H9 (cell line): ENCODE measurements at regions not wholly inside any gene's neighbourhood (a gene's known extent, or its start where the extent isn't known, plus 50 kb on each side); places are given as distances from the start of the nearest gene placed in this dataset.

ENCODE experiments used
- DNase-seq: peaks from one replicate; pipeline ENCODE4 v3.0.0-alpha.2; 2017
- H2AFZ ChIP-seq: one replicate; pipeline ENCODE4 v1.6.1; 2013; ENCODE audit warnings: mild to moderate bottlenecking, low read length, control low read depth, moderate library complexity
- H2AK5ac ChIP-seq: 2 replicates; pipeline ENCODE4 v1.6.1; 2013; ENCODE audit warnings: low read length, control low read depth, mixed read lengths; ENCODE audit not compliant: insufficient read length
- H2BK120ac ChIP-seq: one replicate; pipeline ENCODE4 v1.6.1; 2013; ENCODE audit warnings: low read depth, mild to moderate bottlenecking, low read length, control low read depth, inconsistent platforms; ENCODE audit not compliant: poor library complexity, severe bottlenecking
- H2BK12ac ChIP-seq: 2 replicates; pipeline ENCODE4 v1.6.1; 2013; ENCODE audit warnings: low read length, control low read depth, mixed read lengths, low read depth; ENCODE audit not compliant: insufficient read length
- H2BK15ac ChIP-seq: 2 replicates; pipeline ENCODE4 v1.6.1; 2013; ENCODE audit warnings: low read depth, low read length, control low read depth
- H2BK20ac ChIP-seq: one replicate; pipeline ENCODE4 v1.6.1; 2013; ENCODE audit warnings: low read depth, mild to moderate bottlenecking, low read length, control low read depth, inconsistent platforms; ENCODE audit not compliant: poor library complexity, severe bottlenecking
- H2BK5ac ChIP-seq: 2 replicates; pipeline ENCODE4 v1.6.1; 2013; ENCODE audit warnings: low read length, control low read depth, mixed read lengths; ENCODE audit not compliant: insufficient read length
- H3K14ac ChIP-seq: 2 replicates; pipeline ENCODE4 v1.6.1; 2013; ENCODE audit warnings: low read length, control low read depth; ENCODE audit not compliant: insufficient read depth
- H3K18ac ChIP-seq: 2 replicates; pipeline ENCODE4 v1.6.1; 2013; ENCODE audit warnings: low read depth, mild to moderate bottlenecking, mixed read lengths, low read length, control low read depth; ENCODE audit not compliant: insufficient read length
- H3K23ac ChIP-seq: 2 replicates; pipeline ENCODE4 v1.6.1; 2013; ENCODE audit warnings: low read length, control low read depth, mixed read lengths, low read depth; ENCODE audit not compliant: insufficient read length
- H3K23me2 ChIP-seq: 2 replicates; pipeline ENCODE4 v1.6.1; 2013; ENCODE audit warnings: low read depth, mild to moderate bottlenecking, mixed read lengths, low read length, control low read depth; ENCODE audit not compliant: insufficient read length, poor library complexity, severe bottlenecking
- H3K27ac ChIP-seq: 2 replicates; pipeline ENCODE4 v1.5.1; 2013; ENCODE audit warnings: low read length, control low read depth, mixed read lengths, low read depth; ENCODE audit not compliant: insufficient read length
- H3K27me3 ChIP-seq: 2 replicates; pipeline ENCODE4 v1.6.1; 2013; ENCODE audit warnings: low read length, control low read depth, inconsistent platforms; ENCODE audit not compliant: insufficient read depth
- H3K4ac ChIP-seq: 2 replicates; pipeline ENCODE4 v1.6.1; 2013; ENCODE audit warnings: low read depth, mild to moderate bottlenecking, control low read depth, inconsistent platforms, low read length, moderate library complexity
- H3K4me1 ChIP-seq: 2 replicates; pipeline ENCODE4 v1.6.1; 2013; ENCODE audit warnings: low read length, control low read depth, inconsistent platforms; ENCODE audit not compliant: insufficient read depth
- H3K4me2 ChIP-seq: 2 replicates; pipeline ENCODE4 v1.6.1; 2013; ENCODE audit warnings: low read length, control low read depth, mixed read lengths; ENCODE audit not compliant: insufficient read length, insufficient read depth
- H3K56ac ChIP-seq: 2 replicates; pipeline ENCODE4 v1.6.1; 2013; ENCODE audit warnings: low read depth, mild to moderate bottlenecking, mixed read lengths, low read length, control low read depth; ENCODE audit not compliant: insufficient read length
- H3K79me1 ChIP-seq: 2 replicates; pipeline ENCODE4 v1.6.1; 2013; ENCODE audit warnings: low read depth, mild to moderate bottlenecking, moderate library complexity, low read length, control low read depth, inconsistent platforms; ENCODE audit not compliant: insufficient read depth, poor library complexity, severe bottlenecking
- H3K79me2 ChIP-seq: 2 replicates; pipeline ENCODE4 v1.6.1; 2013; ENCODE audit warnings: low read length, control low read depth, inconsistent platforms; ENCODE audit not compliant: insufficient read depth
- H3K9ac ChIP-seq: 2 replicates; pipeline ENCODE4 v1.6.1; 2013; ENCODE audit warnings: low read length, control low read depth, mixed read lengths; ENCODE audit not compliant: insufficient read length; ENCODE audit errors: extremely low read depth
- H3K9me3 ChIP-seq: one replicate; pipeline ENCODE4 v1.6.1; 2013; ENCODE audit warnings: low read depth, low read length, inconsistent platforms; ENCODE audit not compliant: control insufficient read depth
- H3T11ph ChIP-seq: one replicate; pipeline ENCODE4 v1.6.1; 2013; ENCODE audit warnings: mild to moderate bottlenecking, low read length, control low read depth, inconsistent platforms
- H4K20me1 ChIP-seq: one replicate; pipeline ENCODE4 v1.6.1; 2013; ENCODE audit not compliant: control insufficient read depth, insufficient read length, insufficient read depth
- H4K5ac ChIP-seq: 2 replicates; pipeline ENCODE4 v1.6.1; 2013; ENCODE audit warnings: low read depth, mild to moderate bottlenecking, mixed read lengths, low read length, control low read depth; ENCODE audit not compliant: insufficient read length
- H4K8ac ChIP-seq: replicated peaks from 2 replicates; pipeline ENCODE4 v1.6.1; 2013; ENCODE audit warnings: low read length, control low read depth, mixed read lengths, low read depth; ENCODE audit not compliant: insufficient read length
- H4K91ac ChIP-seq: 2 replicates; pipeline ENCODE4 v1.6.1; 2013; ENCODE audit warnings: low read depth, mild to moderate bottlenecking, moderate library complexity, mixed read lengths, low read length, control low read depth; ENCODE audit not compliant: insufficient read length
- H3K27ac Mint-ChIP-seq, 3 experiments: 2 replicates in 2 of 3; 3 replicates in 1 of 3; pipeline ENCODE4 v1.8.0; 2020 to 2021; ENCODE audit warnings: mixed read lengths in 3 of 3, mild to moderate bottlenecking in 1 of 3, moderate library complexity in 1 of 3
- H3K27me3 Mint-ChIP-seq: 2 replicates; pipeline ENCODE4 v1.8.0; 2021; ENCODE audit warnings: low read depth, mild to moderate bottlenecking, moderate library complexity, mixed read lengths
- H3K36me3 Mint-ChIP-seq, 3 experiments: 2 replicates in 2 of 3; 3 replicates in 1 of 3; pipeline ENCODE4 v1.8.0; 2020 to 2021; ENCODE audit warnings: low read depth in 3 of 3, mixed read lengths in 3 of 3; ENCODE audit not compliant: insufficient read depth in 1 of 3
- H3K4me1 Mint-ChIP-seq, 2 experiments: 2 replicates each; pipeline ENCODE4 v1.8.0; 2020; ENCODE audit warnings: mixed read lengths in 2 of 2
- H3K4me3 Mint-ChIP-seq, 2 experiments: 2 replicates in 1 of 2; 3 replicates in 1 of 2; pipeline ENCODE4 v1.8.0; 2020 to 2021; ENCODE audit warnings: mild to moderate bottlenecking in 2 of 2, mixed read lengths in 2 of 2, moderate library complexity in 1 of 2
- H3K9me3 Mint-ChIP-seq, 2 experiments: 2 replicates in 1 of 2; 3 replicates in 1 of 2; pipeline ENCODE4 v1.8.0; 2020; ENCODE audit warnings: mild to moderate bottlenecking in 2 of 2, mixed read lengths in 2 of 2, moderate library complexity in 1 of 2
- WGBS: extraction: QIAGEN DNeasy Blood & Tissue Kit; methylation state at CpG from one replicate; pipeline ENCODE4 v1.1.7; 2013; ENCODE audit warnings: missing lambda C conversion rate, low lambda C conversion rate, mixed read lengths; ENCODE audit not compliant: insufficient read length; ENCODE audit errors: extremely low coverage; 5-methylcytosine and 5-hydroxymethylcytosine counted together
- TF ChIP-seq, protein P1 (sequence below): fragments of 200-600 bp; sonication (generic); conservative IDR thresholded peaks from 3 replicates; pipeline ENCODE4 v1.8.0; 2021; ENCODE audit warnings: antibody characterized with exemption, mild to moderate bottlenecking

DNA sequence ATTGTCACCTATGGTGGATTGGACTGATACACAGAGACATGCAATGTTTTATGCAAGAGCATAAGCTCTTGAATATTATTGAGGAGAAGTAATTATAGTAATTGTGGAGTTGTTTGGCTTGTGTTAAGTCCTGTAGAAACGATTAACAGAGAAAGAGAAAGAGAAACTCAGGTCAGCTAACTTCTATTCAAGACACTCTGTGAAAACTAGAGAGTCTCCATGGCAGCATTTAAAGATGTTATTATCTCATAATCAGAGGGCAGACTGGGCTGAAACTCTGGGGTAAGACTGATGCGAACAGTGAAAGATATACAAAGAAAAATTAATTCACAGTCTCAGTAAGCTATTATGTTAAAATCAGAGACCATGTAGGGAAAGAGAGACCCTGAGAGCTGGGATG lies 625.7 kb downstream of the FAT4 start:
- H4K20me1 ChIP-seq = no peaks in the 10 kb centered on the region
- H2BK20ac ChIP-seq = no peak overlapping the region
- no peak overlapping the region for H3K4ac ChIP-seq
- H3T11ph ChIP-seq = no peak overlapping the region
- no peak overlapping the region for H3K14ac ChIP-seq
- H2AFZ ChIP-seq = no peak overlapping the region
- no peak overlapping the region for H3K9ac ChIP-seq
- no peaks in the 10 kb centered on the region for H3K79me1 ChIP-seq
- no peak overlapping the region for H3K18ac ChIP-seq
- no peak overlapping the region for H3K27ac Mint-ChIP-seq
- H3K4me2 ChIP-seq = no peak overlapping the region
- no peak overlapping the region for H3K23ac ChIP-seq
- TF ChIP-seq, protein P1, sequence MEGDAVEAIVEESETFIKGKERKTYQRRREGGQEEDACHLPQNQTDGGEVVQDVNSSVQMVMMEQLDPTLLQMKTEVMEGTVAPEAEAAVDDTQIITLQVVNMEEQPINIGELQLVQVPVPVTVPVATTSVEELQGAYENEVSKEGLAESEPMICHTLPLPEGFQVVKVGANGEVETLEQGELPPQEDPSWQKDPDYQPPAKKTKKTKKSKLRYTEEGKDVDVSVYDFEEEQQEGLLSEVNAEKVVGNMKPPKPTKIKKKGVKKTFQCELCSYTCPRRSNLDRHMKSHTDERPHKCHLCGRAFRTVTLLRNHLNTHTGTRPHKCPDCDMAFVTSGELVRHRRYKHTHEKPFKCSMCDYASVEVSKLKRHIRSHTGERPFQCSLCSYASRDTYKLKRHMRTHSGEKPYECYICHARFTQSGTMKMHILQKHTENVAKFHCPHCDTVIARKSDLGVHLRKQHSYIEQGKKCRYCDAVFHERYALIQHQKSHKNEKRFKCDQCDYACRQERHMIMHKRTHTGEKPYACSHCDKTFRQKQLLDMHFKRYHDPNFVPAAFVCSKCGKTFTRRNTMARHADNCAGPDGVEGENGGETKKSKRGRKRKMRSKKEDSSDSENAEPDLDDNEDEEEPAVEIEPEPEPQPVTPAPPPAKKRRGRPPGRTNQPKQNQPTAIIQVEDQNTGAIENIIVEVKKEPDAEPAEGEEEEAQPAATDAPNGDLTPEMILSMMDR = no peak
- no peaks in the 10 kb centered on the region for H3K4me1 Mint-ChIP-seq
- no peak overlapping the region for H3K56ac ChIP-seq
- H2BK12ac ChIP-seq = no peak overlapping the region
- H3K9me3 ChIP-seq = no peaks in the 10 kb centered on the region
- no peaks in the 10 kb centered on the region for H3K23me2 ChIP-seq
- no peaks in the 10 kb centered on the region for H3K27me3 Mint-ChIP-seq
- H3K9me3 Mint-ChIP-seq = no peaks in the 10 kb centered on the region
- no peak overlapping the region for H3K27ac ChIP-seq
- H2BK120ac ChIP-seq = no peak overlapping the region
- no peak overlapping the region for H2AK5ac ChIP-seq
- H2BK5ac ChIP-seq = no peak overlapping the region
- H3K4me3 Mint-ChIP-seq = no peak overlapping the region
- no peak for DNase-seq
- no peak overlapping the region for H4K5ac ChIP-seq
- H4K91ac ChIP-seq = no peak overlapping the region
- H3K36me3 Mint-ChIP-seq = no peaks in the 10 kb centered on the region
- 100% methylated on average over 1 of the region's 2 CpGs for WGBS
- no peaks in the 10 kb centered on the region for H3K79me2 ChIP-seq
- no peak overlapping the region for H4K8ac ChIP-seq
- H3K27me3 ChIP-seq = no peaks in the 10 kb centered on the region
- H3K4me1 ChIP-seq = no peaks in the 10 kb centered on the region
- H2BK15ac ChIP-seq = no peak overlapping the region
